ENCODE measurements at regions not wholly inside any gene's neighbourhood (a gene's known extent, or its start where the extent isn't known, plus 50 kb on each side); places are given as distances from the start of the nearest gene placed in this dataset.

DNA sequence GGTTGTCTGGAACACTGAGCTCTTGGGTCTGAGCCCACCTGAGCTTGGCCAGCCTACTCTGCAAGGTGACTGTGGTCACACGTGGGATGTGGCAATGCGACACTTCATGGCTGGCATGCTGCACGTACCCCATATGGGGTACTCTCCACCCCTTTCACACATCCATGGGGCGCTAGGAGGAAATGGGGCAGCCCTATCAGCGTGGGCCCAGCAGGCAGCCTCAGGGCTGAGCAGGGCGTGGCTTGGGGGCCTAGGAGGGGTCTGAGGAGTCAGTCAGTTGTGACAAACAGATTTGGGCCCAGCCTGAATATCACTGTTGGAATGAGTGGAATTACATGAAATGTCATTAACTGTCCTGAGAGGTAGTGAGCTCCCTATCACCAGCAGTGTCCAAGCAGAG, 82.3 kb upstream of the LINGO1 start:
- TF ChIP-seq, protein P1, sequence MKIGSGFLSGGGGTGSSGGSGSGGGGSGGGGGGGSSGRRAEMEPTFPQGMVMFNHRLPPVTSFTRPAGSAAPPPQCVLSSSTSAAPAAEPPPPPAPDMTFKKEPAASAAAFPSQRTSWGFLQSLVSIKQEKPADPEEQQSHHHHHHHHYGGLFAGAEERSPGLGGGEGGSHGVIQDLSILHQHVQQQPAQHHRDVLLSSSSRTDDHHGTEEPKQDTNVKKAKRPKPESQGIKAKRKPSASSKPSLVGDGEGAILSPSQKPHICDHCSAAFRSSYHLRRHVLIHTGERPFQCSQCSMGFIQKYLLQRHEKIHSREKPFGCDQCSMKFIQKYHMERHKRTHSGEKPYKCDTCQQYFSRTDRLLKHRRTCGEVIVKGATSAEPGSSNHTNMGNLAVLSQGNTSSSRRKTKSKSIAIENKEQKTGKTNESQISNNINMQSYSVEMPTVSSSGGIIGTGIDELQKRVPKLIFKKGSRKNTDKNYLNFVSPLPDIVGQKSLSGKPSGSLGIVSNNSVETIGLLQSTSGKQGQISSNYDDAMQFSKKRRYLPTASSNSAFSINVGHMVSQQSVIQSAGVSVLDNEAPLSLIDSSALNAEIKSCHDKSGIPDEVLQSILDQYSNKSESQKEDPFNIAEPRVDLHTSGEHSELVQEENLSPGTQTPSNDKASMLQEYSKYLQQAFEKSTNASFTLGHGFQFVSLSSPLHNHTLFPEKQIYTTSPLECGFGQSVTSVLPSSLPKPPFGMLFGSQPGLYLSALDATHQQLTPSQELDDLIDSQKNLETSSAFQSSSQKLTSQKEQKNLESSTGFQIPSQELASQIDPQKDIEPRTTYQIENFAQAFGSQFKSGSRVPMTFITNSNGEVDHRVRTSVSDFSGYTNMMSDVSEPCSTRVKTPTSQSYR (CRISPR knock-in tag; IDR thresholded peaks at IDR 0.05; ENCODE audit: borderline replicate concordance) = no peak
- TF ChIP-seq POLR2AphosphoS5 (IDR thresholded peaks at IDR 0.05; ENCODE audit: low read depth, low read length) = no peak
- TF ChIP-seq KDM1A (CRISPR knock-in tag; IDR thresholded peaks at IDR 0.05) = no peak
- no peak for TF ChIP-seq NR3C1 (CRISPR knock-in tag; IDR thresholded peaks at IDR 0.05)
- no peak for TF ChIP-seq FOXP1 (IDR thresholded peaks at IDR 0.05)
- TF ChIP-seq FOXP1 (CRISPR knock-in tag; IDR thresholded peaks at IDR 0.05) = no peak
- TF ChIP-seq ZNF749 (CRISPR knock-in tag; IDR thresholded peaks at IDR 0.05; ENCODE audit: borderline replicate concordance) = no peak
- no peak for TF ChIP-seq SIN3A (IDR thresholded peaks at IDR 0.05; ENCODE audit: borderline replicate concordance, low read depth, low read length)
- TF ChIP-seq PHF20 (CRISPR knock-in tag; IDR thresholded peaks at IDR 0.05) = no peak
- no peak for TF ChIP-seq EZH2 (conservative IDR thresholded peaks at IDR 0.05; ENCODE audit: low read depth, low read length)
- TF ChIP-seq, protein P2, sequence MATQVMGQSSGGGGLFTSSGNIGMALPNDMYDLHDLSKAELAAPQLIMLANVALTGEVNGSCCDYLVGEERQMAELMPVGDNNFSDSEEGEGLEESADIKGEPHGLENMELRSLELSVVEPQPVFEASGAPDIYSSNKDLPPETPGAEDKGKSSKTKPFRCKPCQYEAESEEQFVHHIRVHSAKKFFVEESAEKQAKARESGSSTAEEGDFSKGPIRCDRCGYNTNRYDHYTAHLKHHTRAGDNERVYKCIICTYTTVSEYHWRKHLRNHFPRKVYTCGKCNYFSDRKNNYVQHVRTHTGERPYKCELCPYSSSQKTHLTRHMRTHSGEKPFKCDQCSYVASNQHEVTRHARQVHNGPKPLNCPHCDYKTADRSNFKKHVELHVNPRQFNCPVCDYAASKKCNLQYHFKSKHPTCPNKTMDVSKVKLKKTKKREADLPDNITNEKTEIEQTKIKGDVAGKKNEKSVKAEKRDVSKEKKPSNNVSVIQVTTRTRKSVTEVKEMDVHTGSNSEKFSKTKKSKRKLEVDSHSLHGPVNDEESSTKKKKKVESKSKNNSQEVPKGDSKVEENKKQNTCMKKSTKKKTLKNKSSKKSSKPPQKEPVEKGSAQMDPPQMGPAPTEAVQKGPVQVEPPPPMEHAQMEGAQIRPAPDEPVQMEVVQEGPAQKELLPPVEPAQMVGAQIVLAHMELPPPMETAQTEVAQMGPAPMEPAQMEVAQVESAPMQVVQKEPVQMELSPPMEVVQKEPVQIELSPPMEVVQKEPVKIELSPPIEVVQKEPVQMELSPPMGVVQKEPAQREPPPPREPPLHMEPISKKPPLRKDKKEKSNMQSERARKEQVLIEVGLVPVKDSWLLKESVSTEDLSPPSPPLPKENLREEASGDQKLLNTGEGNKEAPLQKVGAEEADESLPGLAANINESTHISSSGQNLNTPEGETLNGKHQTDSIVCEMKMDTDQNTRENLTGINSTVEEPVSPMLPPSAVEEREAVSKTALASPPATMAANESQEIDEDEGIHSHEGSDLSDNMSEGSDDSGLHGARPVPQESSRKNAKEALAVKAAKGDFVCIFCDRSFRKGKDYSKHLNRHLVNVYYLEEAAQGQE (IDR thresholded peaks at IDR 0.05; ENCODE audit: borderline replicate concordance in 1 of 2, low read depth in 1 of 2, low read length in 2 of 2) = no peak
- TF ChIP-seq ZNF83 (CRISPR knock-in tag; IDR thresholded peaks at IDR 0.05; ENCODE audit: borderline replicate concordance) = no peak
- no peak for TF ChIP-seq PAX8 (CRISPR knock-in tag; IDR thresholded peaks at IDR 0.05; ENCODE audit: borderline replicate concordance)
